ENCODE measurements at regions not wholly inside any gene's neighbourhood (a gene's known extent, or its start where the extent isn't known, plus 50 kb on each side); places are given as distances from the start of the nearest gene placed in this dataset.

GRCh38 chr5:33035851-33036527, 324.9 kb downstream of the NPR3 start:
- TF ChIP-seq, protein P1, sequence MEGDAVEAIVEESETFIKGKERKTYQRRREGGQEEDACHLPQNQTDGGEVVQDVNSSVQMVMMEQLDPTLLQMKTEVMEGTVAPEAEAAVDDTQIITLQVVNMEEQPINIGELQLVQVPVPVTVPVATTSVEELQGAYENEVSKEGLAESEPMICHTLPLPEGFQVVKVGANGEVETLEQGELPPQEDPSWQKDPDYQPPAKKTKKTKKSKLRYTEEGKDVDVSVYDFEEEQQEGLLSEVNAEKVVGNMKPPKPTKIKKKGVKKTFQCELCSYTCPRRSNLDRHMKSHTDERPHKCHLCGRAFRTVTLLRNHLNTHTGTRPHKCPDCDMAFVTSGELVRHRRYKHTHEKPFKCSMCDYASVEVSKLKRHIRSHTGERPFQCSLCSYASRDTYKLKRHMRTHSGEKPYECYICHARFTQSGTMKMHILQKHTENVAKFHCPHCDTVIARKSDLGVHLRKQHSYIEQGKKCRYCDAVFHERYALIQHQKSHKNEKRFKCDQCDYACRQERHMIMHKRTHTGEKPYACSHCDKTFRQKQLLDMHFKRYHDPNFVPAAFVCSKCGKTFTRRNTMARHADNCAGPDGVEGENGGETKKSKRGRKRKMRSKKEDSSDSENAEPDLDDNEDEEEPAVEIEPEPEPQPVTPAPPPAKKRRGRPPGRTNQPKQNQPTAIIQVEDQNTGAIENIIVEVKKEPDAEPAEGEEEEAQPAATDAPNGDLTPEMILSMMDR (IDR thresholded peaks at IDR 0.05; ENCODE audit: low read depth, low read length) = no peak
- TF ChIP-seq EZH2phosphoT487 (IDR thresholded peaks at IDR 0.05; ENCODE audit: low read depth) = no peak
